DND-41 (cell line): ENCODE measurements at regions not wholly inside any gene's neighbourhood (a gene's known extent, or its start where the extent isn't known, plus 50 kb on each side); places are given as distances from the start of the nearest gene placed in this dataset.

Experiments
- ATAC-seq: fragments of 200-7000 bp; cut with Tn5 transposase; 3 replicates; pipeline ENCODE4 v1.9.1; 2021; ENCODE audit warnings: low read depth; ENCODE audit not compliant: insufficient read depth
- DNase-seq: peaks from one replicate; pipeline ENCODE4 v3.0.0-alpha.2; 2020
- H2AFZ ChIP-seq: 2 replicates; pipeline ENCODE4 v1.6.0; 2012; ENCODE audit warnings: low read depth, low read length
- H3K27ac ChIP-seq: 2 replicates; pipeline ENCODE4 v1.5.1; 2012; ENCODE audit warnings: low read length, inconsistent platforms
- H3K27me3 ChIP-seq: fragments of 200-600 bp; sonication (generic); 2 replicates; pipeline ENCODE4 v1.6.0; 2012; ENCODE audit warnings: low read length, mild to moderate bottlenecking, inconsistent platforms; ENCODE audit not compliant: insufficient read depth, poor library complexity
- H3K36me3 ChIP-seq: 2 replicates; pipeline ENCODE4 v1.5.1; 2012; ENCODE audit warnings: low read length, inconsistent platforms; ENCODE audit not compliant: insufficient read depth
- H3K4me1 ChIP-seq: 2 replicates; pipeline ENCODE4 v1.5.1; 2012; ENCODE audit warnings: mild to moderate bottlenecking, low read length; ENCODE audit not compliant: insufficient read depth
- H3K4me2 ChIP-seq: 2 replicates; pipeline ENCODE4 v1.6.0; 2012; ENCODE audit warnings: mild to moderate bottlenecking, moderate library complexity, low read length, inconsistent platforms; ENCODE audit not compliant: insufficient read depth
- H3K4me3 ChIP-seq, 2 experiments: fragments of 200-600 bp in 1 of 2; shearing (Covaris generic) in 1 of 2; 2 replicates each; pipeline ENCODE4 v1.5.1; 2012 to 2016; ENCODE audit warnings: inconsistent platforms in 2 of 2, low read length in 2 of 2, mild to moderate bottlenecking in 2 of 2, low read depth in 1 of 2, moderate library complexity in 1 of 2
- H3K79me2 ChIP-seq: 2 replicates; pipeline ENCODE4 v1.6.0; 2012; ENCODE audit warnings: low read length, inconsistent platforms; ENCODE audit not compliant: insufficient read depth
- H3K9ac ChIP-seq: 2 replicates; pipeline ENCODE4 v1.6.0; 2012; ENCODE audit warnings: low read depth, mild to moderate bottlenecking, inconsistent platforms, low read length, moderate library complexity
- H3K9me3 ChIP-seq: 2 replicates; pipeline ENCODE4 v1.5.1; 2012; ENCODE audit warnings: low read length, moderate library complexity, mild to moderate bottlenecking, inconsistent platforms; ENCODE audit not compliant: insufficient read depth, severe bottlenecking
- H4K20me1 ChIP-seq: 2 replicates; pipeline ENCODE4 v1.6.0; 2012; ENCODE audit warnings: low read length; ENCODE audit not compliant: insufficient read depth
- CTCF ChIP-seq: IDR thresholded peaks from 2 replicates; pipeline ENCODE4 v1.5.1; 2012; ENCODE audit warnings: borderline replicate concordance, low read length, moderate library complexity, mild to moderate bottlenecking; ENCODE audit not compliant: poor library complexity, severe bottlenecking; ENCODE audit errors: extremely low read depth
- EZH2 ChIP-seq: IDR thresholded peaks from 3 replicates; pipeline ENCODE4 v1.6.1; 2012; ENCODE audit warnings: borderline replicate concordance, low read depth, mild to moderate bottlenecking, moderate library complexity, low read length, inconsistent platforms; ENCODE audit not compliant: severe bottlenecking

- Histone ChIP-seq H3K27me3 (no peaks in the 10 kb centered on the region), H3K9me3 (no peaks in the 10 kb centered on the region)
- no peak for DNase-seq
Observed at GRCh38 chr3:1495466-1495865, 402.6 kb downstream of the CNTN6 start.

DNA sequence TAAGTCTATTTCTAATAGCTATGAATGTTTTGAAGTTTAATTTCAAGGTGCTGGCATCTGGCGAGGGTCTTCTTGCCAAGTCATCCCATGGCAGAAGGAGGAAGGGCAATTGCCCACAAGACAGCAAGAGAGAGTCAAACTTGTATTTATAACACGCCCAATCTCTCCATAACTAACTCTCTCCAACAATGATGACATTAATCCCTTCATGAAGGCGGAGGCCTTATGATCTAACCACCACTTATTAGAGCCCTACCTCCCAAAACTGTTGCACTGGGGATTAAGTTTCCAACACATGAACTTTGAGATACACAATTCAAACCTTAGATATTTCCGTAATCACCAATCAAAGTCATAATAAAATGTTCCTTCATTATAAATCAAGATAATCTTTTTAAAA is 406.9 kb downstream of the CNTN6 start:
- H3K9me3 ChIP-seq = no peaks in the 10 kb centered on the region
- ATAC-seq (no peak), DNase-seq (no peak)
- TF ChIP-seq EZH2 (no peak), CTCF (no peak)
- H3K9ac ChIP-seq = no peak overlapping the region
- H3K36me3 ChIP-seq = no peaks in the 10 kb centered on the region
- no peak overlapping the region for H3K27ac ChIP-seq
- H3K4me2 ChIP-seq = no peak overlapping the region
- H3K79me2 ChIP-seq = no peaks in the 10 kb centered on the region
- H3K4me1 ChIP-seq = no peaks in the 10 kb centered on the region
- no peaks in the 10 kb centered on the region for H4K20me1 ChIP-seq
- no peak overlapping the region for H3K4me3 ChIP-seq
- H3K27me3 ChIP-seq = no peaks in the 10 kb centered on the region
- H2AFZ ChIP-seq = no peak overlapping the region

More at GRCh38 chr3:1495466-1495865, 402.6 kb downstream of the CNTN6 start:
- Histone ChIP-seq H3K9ac (no peak overlapping the region), H3K4me3 (no peak overlapping the region), H2AFZ (no peak overlapping the region), H3K79me2 (no peaks in the 10 kb centered on the region), H3K36me3 (no peaks in the 10 kb centered on the region), H4K20me1 (no peaks in the 10 kb centered on the region), H3K4me1 (no peaks in the 10 kb centered on the region), H3K4me2 (no peak overlapping the region), H3K27ac (no peak overlapping the region)
- no peak for TF ChIP-seq CTCF
- no peak for TF ChIP-seq EZH2
- ATAC-seq = no peak

- no peaks in the 10 kb centered on the region for H3K79me2 ChIP-seq
- H3K9me3 ChIP-seq = no peaks in the 10 kb centered on the region
- H3K4me2 ChIP-seq = no peak overlapping the region
- H3K4me3 ChIP-seq = no peak overlapping the region
- no peak overlapping the region for H2AFZ ChIP-seq
- H3K36me3 ChIP-seq = no peaks in the 10 kb centered on the region
- no peaks in the 10 kb centered on the region for H3K27me3 ChIP-seq
- TF ChIP-seq EZH2 (no peak), CTCF (no peak)
- H3K27ac ChIP-seq = no peak overlapping the region
- no peak overlapping the region for H3K9ac ChIP-seq
- ATAC-seq = no peak
- no peaks in the 10 kb centered on the region for H3K4me1 ChIP-seq
- H4K20me1 ChIP-seq = no peaks in the 10 kb centered on the region
- DNase-seq = no peak
Observed at GRCh38 chr3:1501406-1502115, 408.7 kb downstream of the CNTN6 start.

GRCh38 chr3:1506090-1506489 is 413.3 kb downstream of the CNTN6 start:
- no peak for ATAC-seq

More at GRCh38 chr3:1506090-1506489, 413.3 kb downstream of the CNTN6 start:
- H3K4me2 ChIP-seq = no peak overlapping the region
- DNase-seq = no peak
- H2AFZ ChIP-seq = no peak overlapping the region
- H3K9me3 ChIP-seq = no peaks in the 10 kb centered on the region
- no peak overlapping the region for H3K27ac ChIP-seq
- no peak overlapping the region for H3K4me3 ChIP-seq
- no peaks in the 10 kb centered on the region for H3K36me3 ChIP-seq
- H4K20me1 ChIP-seq = no peaks in the 10 kb centered on the region
- no peak overlapping the region for H3K9ac ChIP-seq
- H3K4me1 ChIP-seq = no peaks in the 10 kb centered on the region
- no peaks in the 10 kb centered on the region for H3K27me3 ChIP-seq
- no peak for TF ChIP-seq EZH2
- no peak for TF ChIP-seq CTCF
- no peaks in the 10 kb centered on the region for H3K79me2 ChIP-seq
